Skin epidermis (tissue), 12 donors: ENCODE measurements at regions not wholly inside any gene's neighbourhood (a gene's known extent, or its start where the extent isn't known, plus 50 kb on each side); places are given as distances from the start of the nearest gene placed in this dataset.

ENCODE experiments used
- H3K27ac ChIP-seq, 21 experiments: fragments of 200-600 bp; sonication (generic) in 11 of 21; one replicate each; pipeline ENCODE4 v1.5.0; 2020; ENCODE audit warnings: mild to moderate bottlenecking in 3 of 21, inconsistent platforms in 2 of 21, moderate library complexity in 2 of 21
- H3K4me3 ChIP-seq, 7 experiments: fragments of 200-600 bp; sonication (generic) in 2 of 7; one replicate each; pipeline ENCODE4 v1.5.0; 2020; ENCODE audit warnings: inconsistent platforms in 2 of 7, mild to moderate bottlenecking in 2 of 7, moderate library complexity in 1 of 7

- Histone ChIP-seq H3K4me3 (no peak overlapping the region), H3K27ac (no peak overlapping the region)
Observed at GRCh38 chr11:120034881-120035630, 102.9 kb downstream of the TRIM29 start.

DNA sequence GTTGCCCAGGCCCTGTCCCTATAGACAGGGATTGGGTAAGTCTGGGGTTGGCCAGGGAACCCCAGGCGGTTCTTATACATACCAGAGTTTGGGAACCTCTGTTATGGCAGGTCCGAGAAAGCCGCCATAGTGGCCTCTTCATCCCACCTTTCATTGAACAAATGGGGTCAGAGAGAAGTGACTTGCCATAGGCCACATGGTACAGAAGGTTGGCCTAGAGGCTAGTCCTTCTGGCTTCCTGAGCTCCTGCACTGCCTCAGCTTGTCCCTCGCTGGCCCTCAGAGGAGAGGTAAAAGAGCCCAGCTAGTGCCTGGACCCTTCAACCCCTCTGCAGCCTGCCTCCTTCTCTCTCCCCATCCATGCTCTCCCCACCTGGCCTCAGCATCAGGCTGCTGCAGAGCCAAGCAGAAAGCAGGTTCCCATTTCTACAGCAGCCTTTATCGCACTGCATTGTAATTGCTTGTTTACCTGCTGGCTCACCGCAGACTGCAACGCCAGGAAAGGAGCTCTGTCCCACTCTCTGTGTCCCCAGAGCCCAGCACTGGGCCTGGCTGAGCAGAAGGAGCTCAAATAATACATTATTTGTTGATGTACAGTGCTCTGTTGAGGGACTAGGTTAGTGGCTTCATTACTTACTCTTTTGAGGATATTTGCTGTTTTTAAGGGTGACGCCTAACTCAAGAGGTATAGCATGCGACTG, 103.6 kb downstream of the TRIM29 start:
- Histone ChIP-seq H3K27ac (no peak overlapping the region), H3K4me3 (no peak overlapping the region)

DNA sequence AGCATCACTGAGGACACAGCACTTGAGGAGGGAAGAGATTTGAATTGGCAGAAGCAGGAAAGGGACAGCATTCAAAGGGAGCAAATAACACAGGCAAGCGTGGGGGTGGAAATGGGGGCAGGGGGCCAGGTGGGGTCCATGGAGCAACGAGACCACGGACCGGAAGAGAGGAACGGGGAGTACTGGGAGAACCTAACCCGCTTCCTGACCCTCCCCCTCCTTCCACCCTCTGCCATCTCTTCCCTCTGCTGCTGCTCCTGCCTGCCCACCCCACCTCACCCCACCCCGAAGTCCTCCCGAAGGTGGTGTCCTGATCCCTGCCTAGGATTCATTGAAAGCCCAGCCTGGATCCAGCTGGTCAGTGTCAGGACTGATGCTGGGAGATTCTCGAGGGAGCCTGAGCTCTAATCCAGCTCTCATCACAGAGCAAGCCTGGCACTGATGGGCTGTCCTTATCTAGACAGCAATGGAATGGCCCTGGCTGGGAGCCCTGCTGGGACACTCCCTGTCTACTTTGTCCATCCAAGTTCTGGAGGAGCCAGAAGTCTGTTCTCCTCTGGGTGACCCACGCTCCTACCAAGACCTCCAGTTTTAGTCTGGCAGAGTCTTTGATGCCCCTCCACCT, 105.0 kb downstream of the TRIM29 start:
- Histone ChIP-seq H3K4me3 (no peak overlapping the region), H3K27ac (no peak overlapping the region)

DNA sequence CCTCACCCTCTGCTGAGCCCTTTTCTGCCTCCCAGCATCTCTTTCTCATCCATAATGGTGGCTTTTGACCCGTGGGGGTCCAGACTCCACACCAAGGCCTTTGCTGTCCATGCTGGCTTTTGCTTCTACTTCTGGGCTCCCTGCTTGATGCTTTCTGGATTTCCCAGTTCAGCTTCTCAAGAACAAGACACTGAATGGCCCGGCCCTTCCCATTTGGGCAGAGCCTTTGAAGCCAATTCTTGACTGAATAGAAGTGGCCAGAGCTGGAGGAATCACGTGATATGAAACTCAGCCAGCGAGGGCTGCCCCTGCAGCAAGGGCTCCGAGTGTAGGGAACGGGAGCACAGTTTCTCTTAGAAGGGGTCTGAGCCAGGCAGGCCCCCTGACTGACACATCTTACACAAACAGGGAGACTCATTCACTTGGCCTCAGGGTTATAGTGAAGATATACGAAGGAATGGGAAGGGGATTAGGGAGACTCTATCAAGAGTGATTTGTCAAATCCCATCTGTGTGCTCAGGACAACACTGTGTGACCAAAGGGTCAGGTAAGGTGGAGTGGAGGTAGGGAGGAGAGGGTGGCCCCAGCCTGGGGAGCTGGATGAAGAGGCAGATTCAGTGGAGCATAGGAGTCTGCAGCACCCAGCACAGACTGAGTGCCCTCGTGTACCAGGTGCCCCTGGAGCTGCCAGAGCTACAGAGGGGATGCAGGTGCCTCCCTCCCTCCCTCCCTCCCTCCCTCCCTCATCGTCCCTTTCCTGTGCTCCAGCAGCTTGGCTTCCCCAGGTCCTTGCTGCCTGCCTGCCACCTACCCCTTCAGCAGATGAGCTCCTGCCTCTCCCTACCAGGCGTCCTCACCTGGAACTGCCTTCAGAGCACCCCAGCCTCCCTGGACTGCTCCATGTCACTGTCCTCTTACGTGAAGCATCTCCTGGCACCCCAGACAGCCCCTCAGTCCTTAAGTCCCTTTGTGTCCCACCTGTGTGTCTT, 106.0 kb downstream of the TRIM29 start:
- Histone ChIP-seq H3K27ac (no peak overlapping the region), H3K4me3 (no peak overlapping the region)

DNA sequence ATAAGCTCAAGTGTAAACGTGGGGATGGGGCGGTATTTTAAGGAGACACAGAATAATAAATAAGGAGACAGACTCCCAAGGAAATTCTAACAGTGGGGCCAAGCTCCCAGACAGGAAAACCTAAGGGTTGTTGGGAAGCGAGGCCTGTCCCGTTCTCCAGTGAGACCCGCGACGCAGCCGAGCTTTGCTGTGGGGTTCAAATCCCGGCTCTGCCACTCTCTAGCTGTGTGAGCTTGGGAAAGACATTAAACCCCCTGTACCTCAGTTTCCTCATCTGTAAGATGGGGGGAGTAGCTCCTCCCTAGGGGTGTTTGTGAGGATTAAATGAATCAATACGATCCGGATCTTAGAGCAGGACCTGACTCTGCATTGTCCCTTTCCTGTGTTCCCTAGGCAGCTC, 106.8 kb downstream of the TRIM29 start:
- Histone ChIP-seq H3K27ac (no peak overlapping the region), H3K4me3 (no peak overlapping the region)

DNA sequence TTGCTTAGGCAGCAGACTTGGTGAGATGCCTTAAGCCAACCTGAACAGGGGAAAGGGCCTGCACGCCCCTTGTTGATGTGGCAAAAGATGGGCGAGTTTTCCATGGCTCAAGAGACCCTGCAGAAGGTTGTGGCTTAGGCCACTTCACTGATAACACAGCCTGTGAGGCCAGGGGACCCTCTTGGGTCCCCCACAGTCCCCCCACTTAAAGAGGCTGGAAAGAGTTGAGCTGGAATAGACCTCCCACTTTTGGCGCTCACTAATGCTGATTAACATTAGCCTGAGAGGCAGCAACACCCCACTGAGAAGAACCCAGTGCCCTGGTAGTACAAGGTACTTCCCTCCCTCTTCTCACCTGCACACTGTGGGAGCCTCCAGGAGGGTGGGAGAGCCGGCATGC, 107.5 kb downstream of the TRIM29 start:
- H3K4me3 ChIP-seq: no peak overlapping the region
- H3K27ac ChIP-seq: no peak overlapping the region

- Histone ChIP-seq H3K27ac (no peak overlapping the region), H3K4me3 (no peak overlapping the region)
Observed at GRCh38 chr11:120029321-120029720, 108.6 kb downstream of the TRIM29 start.

DNA sequence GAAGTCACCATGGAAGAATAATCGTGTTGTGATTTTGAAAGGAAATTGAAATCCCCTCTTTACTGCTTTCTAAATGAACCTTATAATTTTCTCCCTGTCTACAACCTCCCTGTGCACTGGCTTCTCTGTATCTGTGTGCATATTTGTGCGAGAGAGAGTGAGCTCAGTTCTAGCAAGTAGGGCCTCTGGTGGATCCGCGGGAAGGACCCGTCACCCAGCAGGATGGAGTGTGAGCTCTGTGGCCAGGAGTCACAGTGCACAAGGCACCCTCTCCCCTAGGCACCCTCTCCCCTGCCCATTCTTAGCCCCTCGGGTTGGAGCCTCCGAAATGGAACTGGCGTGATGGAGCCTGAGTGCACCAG, 109.0 kb downstream of the TRIM29 start:
- Histone ChIP-seq H3K27ac (no peak overlapping the region), H3K4me3 (no peak overlapping the region)

GRCh38 chr11:120028181-120028896, 109.6 kb downstream of the TRIM29 start:
- H3K4me3 ChIP-seq: no peak overlapping the region

DNA sequence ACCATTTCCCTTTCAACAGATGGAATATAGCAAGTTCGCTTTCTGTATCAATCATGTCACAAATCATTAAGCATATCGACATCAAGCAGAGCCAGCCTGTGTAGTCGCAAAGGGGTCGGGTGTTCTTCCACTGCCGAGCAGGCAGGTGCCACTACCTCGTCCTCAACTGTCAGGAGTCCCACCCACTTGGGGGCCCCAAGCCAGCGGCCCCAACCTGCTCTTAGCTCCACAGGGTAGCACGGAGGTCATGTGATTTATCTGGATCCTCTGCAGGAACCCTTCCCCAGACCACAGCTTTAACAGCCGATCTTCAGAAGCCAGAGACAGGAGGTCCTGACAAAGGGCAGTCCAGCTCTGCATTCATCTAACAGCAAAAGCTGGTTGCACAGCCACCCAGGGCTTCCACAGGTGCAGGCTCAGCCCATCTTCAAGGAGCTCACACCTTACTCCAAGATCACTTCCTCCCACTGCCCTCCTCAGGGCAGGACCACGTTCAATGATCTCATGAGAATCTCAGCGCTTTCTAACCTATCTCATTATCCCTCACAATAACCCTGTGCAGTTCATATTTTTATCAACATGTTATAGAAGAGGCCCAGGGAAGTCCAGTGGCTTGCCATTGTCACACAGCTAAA, 110.2 kb downstream of the TRIM29 start:
- H3K4me3 ChIP-seq: no peak overlapping the region
- H3K27ac ChIP-seq: no peak overlapping the region

More at GRCh38 chr11:120028181-120028896, 109.6 kb downstream of the TRIM29 start:
- no peak overlapping the region for H3K27ac ChIP-seq

DNA sequence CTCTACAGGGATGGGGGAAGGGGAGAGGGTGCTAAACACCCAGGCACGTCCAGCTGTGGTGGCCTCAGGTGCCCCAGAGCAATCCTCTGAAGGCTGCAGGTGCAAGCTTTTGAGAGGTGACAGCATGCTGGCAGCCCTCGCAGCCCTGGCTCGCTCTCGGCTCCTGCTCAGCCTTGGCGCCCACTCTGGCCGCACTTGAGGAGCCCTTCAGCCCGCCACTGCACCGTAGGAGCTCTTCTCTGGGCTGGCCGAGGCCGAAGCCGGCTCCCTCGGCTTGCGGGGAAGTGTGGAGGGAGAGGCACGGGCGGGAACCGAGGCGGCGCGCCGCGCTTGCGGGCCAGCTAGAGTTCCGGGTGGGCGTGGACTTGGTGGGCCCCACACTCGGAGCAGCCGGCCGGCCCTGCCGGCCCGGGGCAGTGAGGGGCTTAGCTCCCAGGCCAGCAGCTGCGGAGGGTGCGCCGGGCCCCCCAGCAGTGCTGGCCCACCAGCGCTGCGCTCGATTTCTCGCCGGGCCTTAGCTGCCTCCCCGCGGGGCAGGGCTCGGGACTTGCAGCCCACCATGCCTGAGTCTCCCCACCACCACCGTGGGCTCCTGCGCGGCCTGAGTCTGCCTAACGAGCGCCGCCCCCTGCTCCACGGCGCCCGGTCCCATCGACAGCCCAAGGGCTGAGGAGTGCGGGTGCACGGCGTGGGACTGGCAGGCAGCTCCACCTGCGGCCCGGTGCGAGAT, 112.1 kb downstream of the TRIM29 start:
- no peak overlapping the region for H3K27ac ChIP-seq
- H3K4me3 ChIP-seq: no peak overlapping the region

- H3K27ac ChIP-seq: no peak overlapping the region
- no peak overlapping the region for H3K4me3 ChIP-seq
Observed at GRCh38 chr11:120024586-120024985, 113.3 kb downstream of the TRIM29 start.

GRCh38 chr11:120024046-120024445, 113.9 kb downstream of the TRIM29 start:
- Histone ChIP-seq H3K27ac (no peak overlapping the region), H3K4me3 (no peak overlapping the region)

DNA sequence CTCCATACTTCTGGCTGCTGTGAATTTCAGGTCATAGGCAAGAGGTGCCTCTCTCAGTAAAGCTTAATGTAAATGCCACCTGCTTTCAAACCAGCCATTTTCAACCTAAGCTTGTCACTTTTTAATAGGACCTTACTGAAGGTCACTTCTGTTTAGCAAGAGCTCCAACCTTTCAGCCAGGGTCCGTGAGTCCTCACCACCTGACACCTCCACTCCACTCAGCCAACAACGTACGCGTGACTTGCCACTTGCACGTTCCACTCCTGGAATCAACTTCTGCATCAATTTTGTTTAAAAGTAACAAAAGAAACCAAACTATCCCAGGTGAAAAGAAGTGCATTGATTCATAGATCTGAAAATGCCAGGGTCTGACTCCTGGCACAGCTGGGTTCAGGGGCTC, 114.4 kb downstream of the TRIM29 start:
- Histone ChIP-seq H3K27ac (no peak overlapping the region), H3K4me3 (no peak overlapping the region)

DNA sequence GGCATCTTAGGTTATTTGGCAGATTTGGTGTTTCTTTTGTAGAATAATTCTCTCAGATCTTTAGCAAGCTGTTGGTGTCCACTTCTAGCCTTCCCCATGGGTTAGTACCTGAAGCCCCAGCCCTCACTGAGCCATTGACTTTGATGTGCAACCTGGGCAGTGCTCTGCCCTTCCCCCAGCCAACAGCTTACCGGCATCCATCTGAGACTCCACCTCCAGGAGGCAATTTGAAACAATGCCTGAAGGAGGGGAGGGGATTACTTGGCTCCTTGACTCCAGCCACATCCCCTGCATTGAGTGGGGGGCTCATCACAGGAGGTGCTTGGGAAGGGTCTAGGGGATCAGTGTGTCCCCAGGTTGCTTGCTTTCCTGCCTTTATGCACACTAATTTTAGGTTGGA, 114.8 kb downstream of the TRIM29 start:
- no peak overlapping the region for H3K27ac ChIP-seq
- no peak overlapping the region for H3K4me3 ChIP-seq

- Histone ChIP-seq H3K27ac (no peak overlapping the region), H3K4me3 (no peak overlapping the region)
Observed at GRCh38 chr11:120022617-120023016, 115.3 kb downstream of the TRIM29 start.

DNA sequence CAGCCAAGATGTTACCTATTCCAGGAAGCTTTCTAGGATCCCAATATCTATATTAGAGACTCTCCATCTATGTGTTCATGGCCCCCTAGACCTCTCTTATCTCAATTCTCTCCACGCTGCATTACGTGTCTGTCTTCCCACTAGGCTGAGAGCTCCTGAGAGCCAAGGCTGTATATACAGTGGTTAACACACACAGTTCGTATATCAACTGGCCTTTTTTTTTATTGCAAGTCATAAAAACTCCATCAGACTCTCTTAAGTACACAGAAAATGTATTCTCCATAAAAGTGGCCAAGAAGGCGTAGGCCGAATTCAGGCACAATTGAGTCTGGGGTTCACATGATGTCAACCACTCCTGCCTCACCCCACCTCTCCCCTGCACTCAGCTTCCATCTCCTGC, 115.9 kb downstream of the TRIM29 start:
- Histone ChIP-seq H3K27ac (no peak overlapping the region), H3K4me3 (no peak overlapping the region)

GRCh38 chr11:120021391-120021953, 116.4 kb downstream of the TRIM29 start:
- Histone ChIP-seq H3K27ac (no peak overlapping the region), H3K4me3 (no peak overlapping the region)
